Activated T-helper 1 cell treated with anti-CD3 and anti-CD28 coated beads, Interleukin-12 subunit alpha, Interleukin-12 subunit beta, Interleukin-2, Interleukin-4 antibody, amounts not matched to agents 30 ng/mL and 10 ng/mL and 1 ng/mL, durations not matched to agents 14 hours and 24 hours and 36 hours (primary cell): ENCODE measurements at regions not wholly inside any gene's neighbourhood (a gene's known extent, or its start where the extent isn't known, plus 50 kb on each side); places are given as distances from the start of the nearest gene placed in this dataset.
"Not testable (repeated sequence)": the region's sequence is repeated elsewhere in the genome, so short reads cannot be mapped to it uniquely, and the experiment has no call there.

Experiments used
- DNase-seq: peaks from one replicate; pipeline ENCODE4 v3.0.0; 2021; ENCODE audit warnings: low spot score
- H3K27ac Mint-ChIP-seq: one replicate; pipeline ENCODE4 v1.8.0; 2021; ENCODE audit warnings: mild to moderate bottlenecking, mixed read lengths
- H3K27me3 Mint-ChIP-seq: one replicate; pipeline ENCODE4 v1.8.0; 2022; ENCODE audit warnings: mild to moderate bottlenecking, moderate library complexity, mixed read lengths; ENCODE audit not compliant: insufficient read depth
- H3K36me3 Mint-ChIP-seq: one replicate; pipeline ENCODE4 v1.8.0; 2021; ENCODE audit warnings: low read depth, mixed read lengths
- H3K4me1 Mint-ChIP-seq: one replicate; pipeline ENCODE4 v1.8.0; 2021; ENCODE audit warnings: low read depth, mixed read lengths
- H3K4me3 Mint-ChIP-seq: one replicate; pipeline ENCODE4 v1.8.0; 2021; ENCODE audit warnings: mild to moderate bottlenecking, moderate library complexity, mixed read lengths
- H3K9me3 Mint-ChIP-seq: one replicate; pipeline ENCODE4 v1.8.0; 2021; ENCODE audit warnings: mixed read lengths
- intact Hi-C: fragments of 100-400 bp; cut with micrococcal nuclease; formaldehyde crosslinking; loops from one replicate; pipeline ENCODE4 v1.15.1; 2024

GRCh38 chr10:22158426-22158825 is 59.4 kb downstream of the EBLN1 start:
- H3K36me3 Mint-ChIP-seq: no peaks in the 10 kb centered on the region
- intact Hi-C loops: no loop called here
- H3K27me3 Mint-ChIP-seq: no peaks in the 10 kb centered on the region
- DNase-seq: no peak
- H3K9me3 Mint-ChIP-seq: no peaks in the 10 kb centered on the region
- no peak overlapping the region for H3K4me3 Mint-ChIP-seq
- peaks cover 11% of the 10 kb centered on the region for H3K4me1 Mint-ChIP-seq
- H3K27ac Mint-ChIP-seq: no peak overlapping the region

GRCh38 chr10:22156750-22157149 is 61.1 kb downstream of the EBLN1 start:
- H3K36me3 Mint-ChIP-seq: no peaks in the 10 kb centered on the region
- intact Hi-C loops: no loop called here

GRCh38 chr10:22152403-22152802 is 65.4 kb downstream of the EBLN1 start:
- no peak for DNase-seq

More at GRCh38 chr10:22156750-22157149, 61.1 kb downstream of the EBLN1 start:
- DNase-seq: no peak
- Mint-ChIP-seq H3K9me3 (peaks cover 4% of the 10 kb centered on the region), H3K4me1 (peaks cover 11% of the 10 kb centered on the region), H3K27ac (no peak overlapping the region), H3K27me3 (no peaks in the 10 kb centered on the region), H3K4me3 (no peak overlapping the region)

GRCh38 chr10:22150842-22151241 is 67.0 kb downstream of the EBLN1 start:
- Mint-ChIP-seq H3K27me3 (peaks cover 4% of the 10 kb centered on the region), H3K4me3 (no peak overlapping the region), H3K9me3 (peaks cover 20% of the 10 kb centered on the region), H3K36me3 (no peaks in the 10 kb centered on the region), H3K27ac (no peak overlapping the region), H3K4me1 (no peaks in the 10 kb centered on the region)
- no peak for DNase-seq
- intact Hi-C loops: no loop called here

More at GRCh38 chr10:22152403-22152802, 65.4 kb downstream of the EBLN1 start:
- intact Hi-C loops: no loop called here
- no peak overlapping the region for H3K4me3 Mint-ChIP-seq
- H3K4me1 Mint-ChIP-seq: no peaks in the 10 kb centered on the region
- H3K27ac Mint-ChIP-seq: no peak overlapping the region
- no peaks in the 10 kb centered on the region for H3K36me3 Mint-ChIP-seq
- peaks cover 4% of the 10 kb centered on the region for H3K27me3 Mint-ChIP-seq
- H3K9me3 Mint-ChIP-seq: peaks cover 14% of the 10 kb centered on the region

- Mint-ChIP-seq H3K36me3 (no peaks in the 10 kb centered on the region), H3K27me3 (peaks cover 4% of the 10 kb centered on the region), H3K27ac (no peak overlapping the region), H3K9me3 (peaks cover 20% of the 10 kb centered on the region), H3K4me1 (no peaks in the 10 kb centered on the region), H3K4me3 (no peak overlapping the region)
- no peak for DNase-seq
- intact Hi-C loops: no loop called here
Observed at GRCh38 chr10:22148961-22149360, 68.9 kb downstream of the EBLN1 start.

GRCh38 chr10:22145873-22146272 is 71.9 kb downstream of the EBLN1 start:
- not testable (repeated sequence) for H3K4me3 Mint-ChIP-seq, H3K27ac Mint-ChIP-seq
- peaks cover 13% of the 10 kb centered on the region for H3K9me3 Mint-ChIP-seq

GRCh38 chr10:22137542-22137941 is 80.3 kb downstream of the EBLN1 start:
- peaks cover 5% of the 10 kb centered on the region for H3K4me1 Mint-ChIP-seq
- no peaks in the 10 kb centered on the region for H3K9me3 Mint-ChIP-seq
- intact Hi-C loops: no loop called here
- no peak overlapping the region for H3K27ac Mint-ChIP-seq
- no peak overlapping the region for H3K4me3 Mint-ChIP-seq
- H3K27me3 Mint-ChIP-seq: no peaks in the 10 kb centered on the region
- no peak for DNase-seq
- no peaks in the 10 kb centered on the region for H3K36me3 Mint-ChIP-seq

More at GRCh38 chr10:22145873-22146272, 71.9 kb downstream of the EBLN1 start:
- H3K4me1 Mint-ChIP-seq, intact Hi-C loops, DNase-seq, H3K36me3 Mint-ChIP-seq, H3K27me3 Mint-ChIP-seq: not testable (repeated sequence)

GRCh38 chr10:22135591-22135990 is 82.2 kb downstream of the EBLN1 start:
- Mint-ChIP-seq H3K9me3 (no peaks in the 10 kb centered on the region), H3K27me3 (no peaks in the 10 kb centered on the region), H3K4me3 (no peak overlapping the region), H3K27ac (no peak overlapping the region), H3K36me3 (no peaks in the 10 kb centered on the region), H3K4me1 (peaks cover 5% of the 10 kb centered on the region)
- DNase-seq: no peak
- intact Hi-C loops: no loop called here

- Mint-ChIP-seq H3K27me3 (no peaks in the 10 kb centered on the region), H3K36me3 (no peaks in the 10 kb centered on the region), H3K9me3 (peaks cover 7% of the 10 kb centered on the region), H3K27ac (no peak overlapping the region), H3K4me3 (no peak overlapping the region), H3K4me1 (peaks cover 5% of the 10 kb centered on the region)
- intact Hi-C loops: no loop called here
- no peak for DNase-seq
Observed at GRCh38 chr10:22133749-22134624, 83.8 kb downstream of the EBLN1 start.

GRCh38 chr10:22130824-22131223 is 87.0 kb downstream of the EBLN1 start:
- H3K36me3 Mint-ChIP-seq, H3K27me3 Mint-ChIP-seq, intact Hi-C loops, DNase-seq, H3K9me3 Mint-ChIP-seq, H3K4me3 Mint-ChIP-seq, H3K27ac Mint-ChIP-seq, H3K4me1 Mint-ChIP-seq: not testable (repeated sequence)

- H3K4me3 Mint-ChIP-seq, H3K27ac Mint-ChIP-seq, DNase-seq, H3K9me3 Mint-ChIP-seq, H3K36me3 Mint-ChIP-seq, H3K27me3 Mint-ChIP-seq, H3K4me1 Mint-ChIP-seq, intact Hi-C loops: not testable (repeated sequence)
Observed at GRCh38 chr10:22129612-22130011, 88.2 kb downstream of the EBLN1 start.

GRCh38 chr10:22121181-22121580 is 96.6 kb downstream of the EBLN1 start:
- DNase-seq: not testable (repeated sequence)

GRCh38 chr10:22120072-22120471 is 97.7 kb downstream of the EBLN1 start:
- intact Hi-C loops, H3K4me3 Mint-ChIP-seq, H3K9me3 Mint-ChIP-seq, H3K27me3 Mint-ChIP-seq, H3K4me1 Mint-ChIP-seq, H3K27ac Mint-ChIP-seq, DNase-seq, H3K36me3 Mint-ChIP-seq: not testable (repeated sequence)

More at GRCh38 chr10:22121181-22121580, 96.6 kb downstream of the EBLN1 start:
- H3K4me3 Mint-ChIP-seq, intact Hi-C loops, H3K9me3 Mint-ChIP-seq, H3K27ac Mint-ChIP-seq, H3K4me1 Mint-ChIP-seq, H3K27me3 Mint-ChIP-seq, H3K36me3 Mint-ChIP-seq: not testable (repeated sequence)
